ENCODE measurements at regions not wholly inside any gene's neighbourhood (a gene's known extent, or its start where the extent isn't known, plus 50 kb on each side); places are given as distances from the start of the nearest gene placed in this dataset.
A peak's percentile ranks its signal among the peaks of the same experiment; 100 is the strongest.

- no peak for DNase-seq (ENCODE audit: low read depth)
Observed at GRCh38 chrX:82081027-82081426, 879.1 kb downstream of the SH3BGRL start.

- DNase-seq (ENCODE audit: low read depth) = no peak
Observed at GRCh38 chrX:82087699-82088098, 885.8 kb downstream of the SH3BGRL start.

GRCh38 chrX:82092307-82092706, 890.4 kb downstream of the SH3BGRL start:
- no peak for DNase-seq (ENCODE audit: low read depth)

GRCh38 chrX:82125103-82125502, 923.2 kb downstream of the SH3BGRL start:
- no peak for DNase-seq (ENCODE audit: low read depth)

GRCh38 chrX:82127228-82128123, 925.6 kb downstream of the SH3BGRL start:
- no peak for DNase-seq (ENCODE audit: low read depth)

GRCh38 chrX:82134378-82134777, 932.5 kb downstream of the SH3BGRL start:
- no peak for DNase-seq (ENCODE audit: low read depth)

GRCh38 chrX:82141942-82142341, 940.0 kb downstream of the SH3BGRL start:
- no peak for DNase-seq (ENCODE audit: low read depth)

- DNase-seq (ENCODE audit: low read depth) = no peak
Observed at GRCh38 chrX:82161195-82161594, 959.3 kb downstream of the SH3BGRL start.

GRCh38 chrX:82163701-82164100, 961.8 kb downstream of the SH3BGRL start:
- DNase-seq (ENCODE audit: low read depth) = no peak

- no peak for DNase-seq (ENCODE audit: low read depth)
Observed at GRCh38 chrX:82196866-82197265, 995.0 kb downstream of the SH3BGRL start.

- DNase-seq (ENCODE audit: low read depth) = no peak
Observed at GRCh38 chrX:82208975-82209374, 1007.1 kb downstream of the SH3BGRL start.

GRCh38 chrX:82218361-82218760, 1016.5 kb downstream of the SH3BGRL start:
- DNase-seq (ENCODE audit: low read depth) = no peak

GRCh38 chrX:82219129-82219528, 1017.2 kb downstream of the SH3BGRL start:
- no peak for DNase-seq (ENCODE audit: low read depth)

GRCh38 chrX:82224961-82225360, 1023.1 kb downstream of the SH3BGRL start:
- DNase-seq (ENCODE audit: low read depth) = no peak

GRCh38 chrX:82230013-82230412, 1028.1 kb downstream of the SH3BGRL start:
- DNase-seq (ENCODE audit: low read depth) = no peak

- DNase-seq (ENCODE audit: low read depth) = no peak
Observed at GRCh38 chrX:82232679-82233078, 1030.8 kb downstream of the SH3BGRL start.

GRCh38 chrX:82237328-82237727, 1035.4 kb downstream of the SH3BGRL start:
- DNase-seq (ENCODE audit: low read depth) = peak; percentile 0

Measured in amniotic epithelial cell (primary cell).